CD14-positive monocyte (primary cell): ENCODE measurements at regions not wholly inside any gene's neighbourhood (a gene's known extent, or its start where the extent isn't known, plus 50 kb on each side); places are given as distances from the start of the nearest gene placed in this dataset.
"Not testable (repeated sequence)": the region's sequence is repeated elsewhere in the genome, so short reads cannot be mapped to it uniquely, and the experiment has no call there.

ENCODE experiments used
- DNase-seq, 3 donors: peaks; one replicate each; pipeline ENCODE4 v3.0.0-alpha.2; 2011 to 2022
- H2AFZ ChIP-seq: 2 replicates; pipeline ENCODE4 v1.6.0; 2012; ENCODE audit warnings: mild to moderate bottlenecking, low read depth, low read length, inconsistent platforms; ENCODE audit not compliant: insufficient read depth, poor library complexity, severe bottlenecking
- H3K27ac ChIP-seq, 2 donors: 1 replicate in 1 of 2; 2 replicates in 1 of 2; pipeline ENCODE4 v1.5.1; 2012 to 2013; ENCODE audit warnings: low read length in 2 of 2, control low read depth in 1 of 2, inconsistent platforms in 1 of 2, low read depth in 1 of 2, mild to moderate bottlenecking in 1 of 2
- H3K27me3 ChIP-seq, 2 donors: one replicate each; pipeline versions ENCODE4 v1.6.0 to v1.6.1; 2011 to 2013; ENCODE audit warnings: low read length in 2 of 2; ENCODE audit not compliant: control insufficient read depth in 2 of 2, insufficient read depth in 2 of 2
- H3K36me3 ChIP-seq, 2 donors: replicated peaks in 1 of 2; 1 replicate in 1 of 2; 2 replicates in 1 of 2; pipeline versions ENCODE4 v1.5.1 to v1.6.1; 2012 to 2013; ENCODE audit warnings: low read length in 2 of 2, control low read depth in 1 of 2, inconsistent platforms in 1 of 2, mild to moderate bottlenecking in 1 of 2; ENCODE audit not compliant: insufficient read depth in 2 of 2, control insufficient read depth in 1 of 2
- H3K4me1 ChIP-seq, 2 donors: 1 replicate in 1 of 2; 2 replicates in 1 of 2; pipeline versions ENCODE4 v1.5.1 to v1.6.1; 2012 to 2013; ENCODE audit warnings: low read length in 2 of 2, control low read depth in 1 of 2, inconsistent platforms in 1 of 2, mild to moderate bottlenecking in 1 of 2, moderate library complexity in 1 of 2; ENCODE audit not compliant: insufficient read depth in 2 of 2, control insufficient read depth in 1 of 2
- H3K4me2 ChIP-seq: replicated peaks from 2 replicates; pipeline ENCODE3; 2012; ENCODE audit warnings: low read length, moderate library complexity, mild to moderate bottlenecking; ENCODE audit not compliant: poor library complexity, severe bottlenecking; ENCODE audit errors: extremely low read depth
- H3K4me3 ChIP-seq, 3 experiments: fragments of 200-600 bp in 1 of 3; sonication (generic) in 1 of 3; replicated peaks in 1 of 3; 1 replicate in 2 of 3; 2 replicates in 1 of 3; pipeline ENCODE4 v1.5.1; 2011 to 2013; ENCODE audit warnings: low read length in 3 of 3, mild to moderate bottlenecking in 3 of 3, control low read depth in 2 of 3, low read depth in 2 of 3, inconsistent platforms in 1 of 3, moderate library complexity in 1 of 3
- H3K79me2 ChIP-seq: 2 replicates; pipeline ENCODE4 v1.6.0; 2012; ENCODE audit warnings: mild to moderate bottlenecking, control low read depth, inconsistent platforms, low read length, moderate library complexity; ENCODE audit not compliant: insufficient read depth
- H3K9ac ChIP-seq: 2 replicates; pipeline ENCODE4 v1.6.0; 2017; ENCODE audit warnings: low read length, mild to moderate bottlenecking; ENCODE audit not compliant: insufficient read depth, poor library complexity, severe bottlenecking
- H3K9me3 ChIP-seq, 2 donors: replicated peaks in 1 of 2; 1 replicate in 1 of 2; 2 replicates in 1 of 2; pipeline versions ENCODE4 v1.5.1 to v1.6.1; 2012 to 2013; ENCODE audit warnings: low read length in 2 of 2, control low read depth in 1 of 2; ENCODE audit not compliant: control insufficient read depth in 1 of 2, insufficient read depth in 1 of 2
- H4K20me1 ChIP-seq: 2 replicates; pipeline ENCODE4 v1.6.0; 2012; ENCODE audit warnings: mild to moderate bottlenecking, low read length, control low read depth, moderate library complexity; ENCODE audit not compliant: insufficient read depth
- H3K27ac Mint-ChIP-seq, 7 donors: one replicate each; pipeline ENCODE4 v1.8.0; 2020; ENCODE audit warnings: mild to moderate bottlenecking in 7 of 7, mixed read lengths in 7 of 7, moderate library complexity in 6 of 7, inconsistent platforms in 2 of 7
- H3K27me3 Mint-ChIP-seq, 3 donors: one replicate each; pipeline ENCODE4 v1.8.0; 2021 to 2022; ENCODE audit warnings: low read depth in 3 of 3, mild to moderate bottlenecking in 3 of 3, mixed read lengths in 3 of 3, moderate library complexity in 3 of 3, inconsistent platforms in 1 of 3
- H3K36me3 Mint-ChIP-seq, 2 donors: one replicate each; pipeline ENCODE4 v1.8.0; 2020; ENCODE audit warnings: mixed read lengths in 2 of 2, inconsistent platforms in 1 of 2, mild to moderate bottlenecking in 1 of 2
- H3K4me1 Mint-ChIP-seq: one replicate; pipeline ENCODE4 v1.8.0; 2020; ENCODE audit warnings: mild to moderate bottlenecking, mixed read lengths
- H3K4me3 Mint-ChIP-seq, 2 donors: one replicate each; pipeline ENCODE4 v1.8.0; 2020; ENCODE audit warnings: mild to moderate bottlenecking in 2 of 2, mixed read lengths in 2 of 2, moderate library complexity in 1 of 2
- H3K9me3 Mint-ChIP-seq, 7 donors: one replicate each; pipeline ENCODE4 v1.8.0; 2020 to 2022; ENCODE audit warnings: mixed read lengths in 7 of 7, mild to moderate bottlenecking in 6 of 7, moderate library complexity in 6 of 7, inconsistent platforms in 2 of 7
- WGBS: methylation state at CpG from one replicate; pipeline ENCODE4 v1.1.5; 2013; ENCODE audit warnings: missing lambda C conversion rate; ENCODE audit not compliant: insufficient coverage; 5-methylcytosine and 5-hydroxymethylcytosine counted together
- intact Hi-C, 2 donors: fragments of 100-400 bp; cut with micrococcal nuclease; formaldehyde crosslinking; loops; one replicate each; pipeline versions ENCODE4 v1.15.0 to v1.15.1; 2023
- TF ChIP-seq, protein P1 (sequence below): fragments of 200-600 bp; IDR thresholded peaks from one replicate; pipeline ENCODE4 v1.8.0; 2022; ENCODE audit warnings: antibody characterized with exemption, mild to moderate bottlenecking

DNA sequence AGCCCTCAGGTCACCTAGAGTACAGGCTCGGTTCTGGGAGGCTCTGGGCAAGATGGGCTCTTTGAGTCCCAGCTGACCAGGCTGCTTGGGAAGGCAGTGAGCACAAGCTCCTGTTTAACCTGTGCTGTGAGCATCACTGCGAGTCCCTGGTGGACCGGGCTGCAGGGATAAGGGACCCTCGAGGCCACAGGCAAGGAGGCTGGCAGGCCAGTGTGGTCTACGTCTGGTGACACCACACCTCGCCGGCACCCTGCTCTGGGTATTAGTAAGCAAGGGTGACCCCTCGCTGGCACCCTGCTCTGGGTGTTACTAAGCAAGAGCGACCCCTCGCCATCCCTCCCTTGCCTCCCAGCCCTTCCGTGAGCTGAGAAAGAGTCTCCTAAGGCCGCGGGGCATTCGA, 125.9 kb upstream of the FOXD4L5 start:
- no peaks in the 10 kb centered on the region for H4K20me1 ChIP-seq
- DNase-seq = no peak
- H3K4me1 Mint-ChIP-seq = no peaks in the 10 kb centered on the region
- no peak overlapping the region for H3K4me3 Mint-ChIP-seq
- H3K9me3 ChIP-seq = peaks cover 68 to 80% of the 10 kb centered on the region in 2 donors
- H3K36me3 Mint-ChIP-seq = no peaks in the 10 kb centered on the region
- H2AFZ ChIP-seq = no peak overlapping the region
- peaks cover 0 to 2% (median 0%) of the 10 kb centered on the region in 3 donors for H3K27me3 Mint-ChIP-seq
- TF ChIP-seq, protein P1, sequence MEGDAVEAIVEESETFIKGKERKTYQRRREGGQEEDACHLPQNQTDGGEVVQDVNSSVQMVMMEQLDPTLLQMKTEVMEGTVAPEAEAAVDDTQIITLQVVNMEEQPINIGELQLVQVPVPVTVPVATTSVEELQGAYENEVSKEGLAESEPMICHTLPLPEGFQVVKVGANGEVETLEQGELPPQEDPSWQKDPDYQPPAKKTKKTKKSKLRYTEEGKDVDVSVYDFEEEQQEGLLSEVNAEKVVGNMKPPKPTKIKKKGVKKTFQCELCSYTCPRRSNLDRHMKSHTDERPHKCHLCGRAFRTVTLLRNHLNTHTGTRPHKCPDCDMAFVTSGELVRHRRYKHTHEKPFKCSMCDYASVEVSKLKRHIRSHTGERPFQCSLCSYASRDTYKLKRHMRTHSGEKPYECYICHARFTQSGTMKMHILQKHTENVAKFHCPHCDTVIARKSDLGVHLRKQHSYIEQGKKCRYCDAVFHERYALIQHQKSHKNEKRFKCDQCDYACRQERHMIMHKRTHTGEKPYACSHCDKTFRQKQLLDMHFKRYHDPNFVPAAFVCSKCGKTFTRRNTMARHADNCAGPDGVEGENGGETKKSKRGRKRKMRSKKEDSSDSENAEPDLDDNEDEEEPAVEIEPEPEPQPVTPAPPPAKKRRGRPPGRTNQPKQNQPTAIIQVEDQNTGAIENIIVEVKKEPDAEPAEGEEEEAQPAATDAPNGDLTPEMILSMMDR = no peak
- WGBS = 66% methylated on average over 9 of the region's 14 CpGs
- H3K27ac ChIP-seq = no peak overlapping the region
- no peak overlapping the region for H3K27ac Mint-ChIP-seq
- H3K4me3 ChIP-seq = no peak overlapping the region
- H3K4me1 ChIP-seq = no peaks in the 10 kb centered on the region
- peaks cover 40 to 76% (median 56%) of the 10 kb centered on the region in 7 donors for H3K9me3 Mint-ChIP-seq
- H3K36me3 ChIP-seq = no peaks in the 10 kb centered on the region
- intact Hi-C loops = no loop called here
- no peaks in the 10 kb centered on the region for H3K27me3 ChIP-seq
- H3K9ac ChIP-seq = no peak overlapping the region
- no peaks in the 10 kb centered on the region for H3K79me2 ChIP-seq
- no peak overlapping the region for H3K4me2 ChIP-seq

DNA sequence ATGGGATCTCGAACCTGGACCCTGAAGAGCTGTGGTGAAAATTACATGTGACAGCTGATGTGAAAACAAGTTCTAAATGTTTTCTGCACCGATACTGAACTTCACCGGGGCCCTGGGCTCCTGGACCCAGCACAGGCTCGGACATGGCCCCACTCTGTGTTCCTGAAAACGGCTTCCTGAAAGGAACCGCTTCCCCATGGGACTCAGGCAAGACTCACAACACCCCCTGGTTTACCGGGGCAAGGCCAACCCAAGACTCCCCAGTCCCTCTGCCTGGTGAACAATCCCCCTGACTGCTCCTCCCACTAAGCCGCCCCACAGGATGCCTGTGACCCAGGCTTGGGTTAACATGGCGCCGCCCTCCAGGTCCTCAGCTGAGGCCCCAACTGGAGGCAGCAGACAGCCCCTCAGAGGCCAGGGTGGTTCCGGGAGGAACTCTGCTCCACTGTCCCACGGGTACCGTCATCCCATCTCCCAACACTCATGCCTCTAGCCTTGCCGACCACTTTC, 124.5 kb upstream of the FOXD4L5 start:
- Histone ChIP-seq H4K20me1 (no peaks in the 10 kb centered on the region), H3K4me1 (no peaks in the 10 kb centered on the region), H3K79me2 (no peaks in the 10 kb centered on the region), H3K36me3 (no peaks in the 10 kb centered on the region), H3K4me3 (no peak overlapping the region), H3K9me3 (peaks cover 74 to 90% of the 10 kb centered on the region in 2 donors), H3K27ac (no peak overlapping the region), H3K27me3 (no peaks in the 10 kb centered on the region), H3K9ac (no peak overlapping the region), H3K4me2 (no peak overlapping the region), H2AFZ (no peak overlapping the region)
- no peak overlapping the region for H3K4me3 Mint-ChIP-seq
- TF ChIP-seq, protein P1 = no peak
- H3K27me3 Mint-ChIP-seq = peaks cover 0 to 2% (median 0%) of the 10 kb centered on the region in 3 donors
- H3K4me1 Mint-ChIP-seq = no peaks in the 10 kb centered on the region
- WGBS = 85% methylated on average over 13 of the region's 14 CpGs
- peaks cover 47 to 83% (median 66%) of the 10 kb centered on the region in 7 donors for H3K9me3 Mint-ChIP-seq
- no peaks in the 10 kb centered on the region for H3K36me3 Mint-ChIP-seq
- H3K27ac Mint-ChIP-seq = no peak overlapping the region
- intact Hi-C loops = no loop called here
- no peak for DNase-seq

DNA sequence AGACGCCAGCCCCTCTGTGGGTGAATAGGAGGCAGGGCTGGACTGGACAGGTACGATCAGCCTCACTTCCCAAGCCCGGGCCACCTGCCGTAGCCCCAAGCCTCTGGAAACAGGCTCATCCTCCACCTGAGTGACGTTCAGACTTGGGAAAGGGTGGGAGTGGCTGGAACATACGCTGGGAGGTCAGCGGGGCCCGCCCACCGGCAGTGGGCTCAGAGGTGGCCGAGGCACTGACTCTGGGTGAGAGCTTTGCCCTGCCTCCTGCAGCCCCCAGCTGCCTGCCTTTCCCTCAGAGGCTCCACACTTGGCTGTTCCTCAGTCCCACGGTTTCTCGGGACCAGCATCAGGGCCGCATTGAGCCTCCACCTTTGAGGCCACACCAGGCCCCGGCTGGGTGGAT, 123.8 kb upstream of the FOXD4L5 start:
- H3K9ac ChIP-seq, DNase-seq, H3K27ac Mint-ChIP-seq, H4K20me1 ChIP-seq, H3K4me3 ChIP-seq, H3K4me1 Mint-ChIP-seq, H3K4me3 Mint-ChIP-seq, H3K27me3 Mint-ChIP-seq, H2AFZ ChIP-seq, H3K27ac ChIP-seq, H3K79me2 ChIP-seq, H3K4me1 ChIP-seq, H3K36me3 Mint-ChIP-seq, H3K4me2 ChIP-seq, intact Hi-C loops, H3K36me3 ChIP-seq, H3K27me3 ChIP-seq: not testable (repeated sequence)
- H3K9me3 ChIP-seq = peaks cover 72 to 96% of the 10 kb centered on the region in 2 donors
- H3K9me3 Mint-ChIP-seq = peaks cover 49 to 89% (median 69%) of the 10 kb centered on the region in 7 donors
- 87% methylated on average over 13 of the region's 14 CpGs for WGBS
